Sigmoid colon (tissue), 4 donors: ENCODE measurements at regions not wholly inside any gene's neighbourhood (a gene's known extent, or its start where the extent isn't known, plus 50 kb on each side); places are given as distances from the start of the nearest gene placed in this dataset.

Experiments used
- CTCF ChIP-seq, 4 experiments: fragments of 450-650 bp in 3 of 4; fragments of 200-600 bp in 1 of 4; IDR thresholded peaks; one replicate each; pipeline ENCODE4 v1.5.1; 2016 to 2019; ENCODE audit warnings: antibody characterized with exemption in 4 of 4, mild to moderate bottlenecking in 3 of 4, moderate library complexity in 2 of 4
- EP300 ChIP-seq, 4 donors: sonication (generic); formaldehyde crosslinking; IDR thresholded peaks; one replicate each; pipeline ENCODE4 v1.6.1; 2017; ENCODE audit warnings: antibody characterized with exemption in 4 of 4
- POLR2A ChIP-seq, 2 donors: fragments of 450-650 bp; IDR thresholded peaks; one replicate each; pipeline ENCODE4 v1.6.1; 2016; ENCODE audit warnings: antibody characterized with exemption in 2 of 2, mild to moderate bottlenecking in 2 of 2, moderate library complexity in 2 of 2
- POLR2AphosphoS5 ChIP-seq, 4 donors: sonication (generic); formaldehyde crosslinking; IDR thresholded peaks; one replicate each; pipeline ENCODE4 v1.6.1; 2017; ENCODE audit warnings: antibody characterized with exemption in 4 of 4

- TF ChIP-seq EP300 (IDR thresholded peaks at IDR 0.05) (no peak), CTCF (IDR thresholded peaks at IDR 0.05) (no peak), POLR2A (IDR thresholded peaks at IDR 0.05) (no peak), POLR2AphosphoS5 (IDR thresholded peaks at IDR 0.05) (no peak)
Measured at GRCh38 chr3:66671291-66671690, 170.5 kb upstream of the LRIG1 start.
